ENCODE measurements at regions not wholly inside any gene's neighbourhood (a gene's known extent, or its start where the extent isn't known, plus 50 kb on each side); places are given as distances from the start of the nearest gene placed in this dataset.

- no peak overlapping the region for H3K9ac ChIP-seq (ENCODE audit: low read length)
- no peak overlapping the region for H3K23ac ChIP-seq (ENCODE audit: low read length)
- no peaks in the 10 kb centered on the region for H3K27me3 ChIP-seq (ENCODE audit: insufficient read depth, low read length, poor library complexity)
- WGBS (ENCODE audit: extremely low coverage, insufficient coverage, low lambda C conversion rate), result no CpG with 5 or more reads among the region's 1 CpG
- H3K79me2 ChIP-seq (ENCODE audit: control insufficient read depth, insufficient read depth, low read length), result no peaks in the 10 kb centered on the region
- no peak overlapping the region for H2BK120ac ChIP-seq (ENCODE audit: low read depth, low read length)
- no peak overlapping the region for H2BK5ac ChIP-seq (ENCODE audit: low read length)
- no peak overlapping the region for H3K27ac ChIP-seq (ENCODE audit: low read depth, low read length)
- H3K79me1 ChIP-seq (ENCODE audit: low read length), result no peaks in the 10 kb centered on the region
- H3K4ac ChIP-seq (ENCODE audit: low read depth, low read length), result no peak overlapping the region
- no peak overlapping the region for H3K4me3 ChIP-seq (ENCODE audit: low read length)
- no peak for DNase-seq
- H3K4me1 ChIP-seq (ENCODE audit: control insufficient read depth, low read depth, low read length), result no peaks in the 10 kb centered on the region
- no peak overlapping the region for H3K4me2 ChIP-seq (ENCODE audit: low read length)
- H3K56ac ChIP-seq (ENCODE audit: low read length), result no peak overlapping the region
- H3K36me3 ChIP-seq (ENCODE audit: control insufficient read depth, insufficient read depth, low read length), result no peaks in the 10 kb centered on the region
- H4K5ac ChIP-seq (ENCODE audit: low read length), result no peak overlapping the region
- no peak overlapping the region for H4K8ac ChIP-seq (ENCODE audit: low read depth, low read length)
- no peak overlapping the region for H3K18ac ChIP-seq (ENCODE audit: low read length)
- H2BK15ac ChIP-seq (replicated peaks; ENCODE audit: low read depth), result no peak overlapping the region
- H2AK5ac ChIP-seq (ENCODE audit: low read length), result no peak overlapping the region
These were observed 517.8 kb upstream of the PAPPA start for GRCh38 chr9:115635680-115636383.

- Histone ChIP-seq H3K27me3 (ENCODE audit: insufficient read depth, low read length, poor library complexity) (no peaks in the 10 kb centered on the region), H3K79me2 (ENCODE audit: control insufficient read depth, insufficient read depth, low read length) (no peaks in the 10 kb centered on the region), H2BK120ac (ENCODE audit: low read depth, low read length) (no peak overlapping the region), H3K36me3 (ENCODE audit: control insufficient read depth, insufficient read depth, low read length) (no peaks in the 10 kb centered on the region), H3K56ac (ENCODE audit: low read length) (no peak overlapping the region), H2BK15ac (replicated peaks; ENCODE audit: low read depth) (no peak overlapping the region), H3K4me2 (ENCODE audit: low read length) (no peak overlapping the region), H2BK5ac (ENCODE audit: low read length) (no peak overlapping the region), H3K27ac (ENCODE audit: low read depth, low read length) (no peak overlapping the region), H3K79me1 (ENCODE audit: low read length) (no peaks in the 10 kb centered on the region), H3K18ac (ENCODE audit: low read length) (no peak overlapping the region), H3K4me1 (ENCODE audit: control insufficient read depth, low read depth, low read length) (no peaks in the 10 kb centered on the region), H3K4me3 (ENCODE audit: low read length) (no peak overlapping the region), H2AK5ac (ENCODE audit: low read length) (no peak overlapping the region), H3K23ac (ENCODE audit: low read length) (peak overlapping the region; percentile 80), H4K5ac (ENCODE audit: low read length) (no peak overlapping the region), H3K4ac (ENCODE audit: low read depth, low read length) (no peak overlapping the region), H3K9ac (ENCODE audit: low read length) (no peak overlapping the region), H4K8ac (ENCODE audit: low read depth, low read length) (no peak overlapping the region)
- DNase-seq, result no peak
- no CpG with 5 or more reads among the region's 4 CpGs for WGBS (ENCODE audit: extremely low coverage, insufficient coverage, low lambda C conversion rate)
These were observed 517.0 kb upstream of the PAPPA start for GRCh38 chr9:115636596-115636995.

GRCh38 chr9:115637661-115638060 is 515.9 kb upstream of the PAPPA start:
- H3K4me3 ChIP-seq (ENCODE audit: low read length), result no peak overlapping the region
- H3K4ac ChIP-seq (ENCODE audit: low read depth, low read length), result no peak overlapping the region
- H4K5ac ChIP-seq (ENCODE audit: low read length), result no peak overlapping the region
- no peaks in the 10 kb centered on the region for H3K79me1 ChIP-seq (ENCODE audit: low read length)
- no peaks in the 10 kb centered on the region for H3K36me3 ChIP-seq (ENCODE audit: control insufficient read depth, insufficient read depth, low read length)
- no peaks in the 10 kb centered on the region for H3K27me3 ChIP-seq (ENCODE audit: insufficient read depth, low read length, poor library complexity)
- H2BK5ac ChIP-seq (ENCODE audit: low read length), result no peak overlapping the region
- no peaks in the 10 kb centered on the region for H3K4me1 ChIP-seq (ENCODE audit: control insufficient read depth, low read depth, low read length)
- H2AK5ac ChIP-seq (ENCODE audit: low read length), result no peak overlapping the region
- no peak overlapping the region for H3K18ac ChIP-seq (ENCODE audit: low read length)
- H3K79me2 ChIP-seq (ENCODE audit: control insufficient read depth, insufficient read depth, low read length), result no peaks in the 10 kb centered on the region
- no peak for DNase-seq
- no peak overlapping the region for H3K9ac ChIP-seq (ENCODE audit: low read length)
- H2BK15ac ChIP-seq (replicated peaks; ENCODE audit: low read depth), result no peak overlapping the region
- no peak overlapping the region for H3K4me2 ChIP-seq (ENCODE audit: low read length)
- no peak overlapping the region for H3K56ac ChIP-seq (ENCODE audit: low read length)
- H3K23ac ChIP-seq (ENCODE audit: low read length), result no peak overlapping the region
- no peak overlapping the region for H4K8ac ChIP-seq (ENCODE audit: low read depth, low read length)
- H2BK120ac ChIP-seq (ENCODE audit: low read depth, low read length), result no peak overlapping the region
- H3K27ac ChIP-seq (ENCODE audit: low read depth, low read length), result no peak overlapping the region

- Histone ChIP-seq H2AK5ac (ENCODE audit: low read length) (no peak overlapping the region), H3K9ac (ENCODE audit: low read length) (no peak overlapping the region), H3K4me3 (ENCODE audit: low read length) (no peak overlapping the region), H3K79me2 (ENCODE audit: control insufficient read depth, insufficient read depth, low read length) (no peaks in the 10 kb centered on the region), H2BK15ac (replicated peaks; ENCODE audit: low read depth) (no peak overlapping the region), H3K4me2 (ENCODE audit: low read length) (no peak overlapping the region), H3K4me1 (ENCODE audit: control insufficient read depth, low read depth, low read length) (no peaks in the 10 kb centered on the region), H3K56ac (ENCODE audit: low read length) (no peak overlapping the region), H4K5ac (ENCODE audit: low read length) (no peak overlapping the region), H3K23ac (ENCODE audit: low read length) (no peak overlapping the region), H2BK120ac (ENCODE audit: low read depth, low read length) (no peak overlapping the region), H3K79me1 (ENCODE audit: low read length) (no peaks in the 10 kb centered on the region), H3K18ac (ENCODE audit: low read length) (no peak overlapping the region), H3K27ac (ENCODE audit: low read depth, low read length) (no peak overlapping the region), H3K4ac (ENCODE audit: low read depth, low read length) (no peak overlapping the region), H3K36me3 (ENCODE audit: control insufficient read depth, insufficient read depth, low read length) (no peaks in the 10 kb centered on the region), H3K27me3 (ENCODE audit: insufficient read depth, low read length, poor library complexity) (no peaks in the 10 kb centered on the region), H4K8ac (ENCODE audit: low read depth, low read length) (no peak overlapping the region), H2BK5ac (ENCODE audit: low read length) (no peak overlapping the region)
- no peak for DNase-seq
- no CpG with 5 or more reads among the region's 2 CpGs for WGBS (ENCODE audit: extremely low coverage, insufficient coverage, low lambda C conversion rate)
These were observed 512.7 kb upstream of the PAPPA start for GRCh38 chr9:115640887-115641286.

- Histone ChIP-seq H3K27ac (ENCODE audit: low read depth, low read length) (no peak overlapping the region), H4K8ac (ENCODE audit: low read depth, low read length) (no peak overlapping the region), H3K56ac (ENCODE audit: low read length) (no peak overlapping the region), H3K79me1 (ENCODE audit: low read length) (no peaks in the 10 kb centered on the region), H3K4ac (ENCODE audit: low read depth, low read length) (no peak overlapping the region), H3K23ac (ENCODE audit: low read length) (no peak overlapping the region), H2BK15ac (replicated peaks; ENCODE audit: low read depth) (no peak overlapping the region), H3K9ac (ENCODE audit: low read length) (no peak overlapping the region), H3K4me2 (ENCODE audit: low read length) (no peak overlapping the region), H4K5ac (ENCODE audit: low read length) (no peak overlapping the region), H2BK5ac (ENCODE audit: low read length) (no peak overlapping the region), H3K18ac (ENCODE audit: low read length) (no peak overlapping the region), H3K4me3 (ENCODE audit: low read length) (no peak overlapping the region), H3K36me3 (ENCODE audit: control insufficient read depth, insufficient read depth, low read length) (no peaks in the 10 kb centered on the region), H3K27me3 (ENCODE audit: insufficient read depth, low read length, poor library complexity) (no peaks in the 10 kb centered on the region), H2BK120ac (ENCODE audit: low read depth, low read length) (no peak overlapping the region), H3K79me2 (ENCODE audit: control insufficient read depth, insufficient read depth, low read length) (no peaks in the 10 kb centered on the region), H3K4me1 (ENCODE audit: control insufficient read depth, low read depth, low read length) (no peaks in the 10 kb centered on the region), H2AK5ac (ENCODE audit: low read length) (no peak overlapping the region)
- WGBS (ENCODE audit: extremely low coverage, insufficient coverage, low lambda C conversion rate), result no CpG with 5 or more reads among the region's 1 CpG
- no peak for DNase-seq
These were observed 511.3 kb upstream of the PAPPA start for GRCh38 chr9:115642285-115642684.
